ENCODE measurements at regions not wholly inside any gene's neighbourhood (a gene's known extent, or its start where the extent isn't known, plus 50 kb on each side); places are given as distances from the start of the nearest gene placed in this dataset.

DNA sequence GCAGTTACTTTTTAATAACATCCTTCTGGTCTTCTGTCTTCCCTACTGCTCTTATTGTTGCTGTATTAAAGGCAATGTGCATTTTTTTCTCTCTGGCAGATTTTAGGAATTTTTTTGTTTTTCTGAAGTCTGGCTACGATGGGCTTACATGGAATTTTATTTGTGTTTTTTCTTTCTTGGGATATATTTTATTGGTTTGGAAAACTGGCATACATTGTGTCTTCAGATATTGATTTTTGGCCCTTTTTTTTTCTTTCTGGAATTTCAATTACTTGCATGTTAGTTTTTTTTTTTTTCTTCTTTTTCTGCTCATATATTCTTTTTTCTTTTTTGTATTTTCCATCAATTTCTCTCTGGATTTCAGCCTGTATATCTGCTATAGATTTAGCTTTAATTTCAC is 442.1 kb upstream of the TRIB2 start:
- H3K4me1 ChIP-seq (ENCODE audit: control insufficient read depth, low read length) = peaks cover 4% of the 10 kb centered on the region; the same call in 1 of the 2 replicates

DNA sequence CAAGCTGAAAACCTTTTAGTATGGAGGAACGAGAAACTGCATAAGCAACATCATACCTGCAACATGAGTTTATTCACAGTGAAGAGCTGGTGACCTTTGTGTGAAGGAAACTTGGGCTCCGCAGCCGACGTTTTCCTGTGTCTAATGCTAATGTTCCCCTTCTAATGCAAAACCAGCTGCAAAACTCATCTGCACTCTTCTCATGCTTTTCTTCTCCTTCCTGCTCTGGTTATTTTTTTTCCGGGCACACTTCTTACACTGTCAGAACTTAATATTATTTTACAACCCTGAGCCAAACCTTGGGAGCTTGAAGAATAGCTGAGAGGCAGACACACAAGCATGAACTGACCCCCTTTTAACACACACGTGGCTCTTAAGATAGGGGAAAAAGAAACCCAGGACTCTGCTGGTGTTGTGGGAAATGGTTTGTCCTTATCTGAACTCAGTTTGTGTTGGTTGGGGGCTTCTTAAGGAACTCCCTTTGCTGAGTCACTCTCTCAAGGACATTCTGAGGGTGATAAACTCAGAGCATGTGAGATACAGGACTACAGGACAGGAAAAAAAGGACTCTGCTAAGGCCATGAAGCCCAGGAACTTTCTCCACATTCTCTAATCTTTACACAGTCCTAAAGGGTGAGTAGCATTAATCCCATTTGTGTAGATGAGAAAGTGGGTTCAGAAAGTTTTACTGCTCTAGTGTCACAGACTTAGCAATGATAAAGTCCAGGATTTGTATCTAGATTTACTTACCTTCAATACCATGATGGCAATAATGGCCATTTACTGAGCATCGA is 439.3 kb upstream of the TRIB2 start:
- Histone ChIP-seq H3K27ac (ENCODE audit: low read depth, low read length) (no peak overlapping the region), H3K79me2 (ENCODE audit: control insufficient read depth, low read length) (no peaks in the 10 kb centered on the region), H4K20me1 (ENCODE audit: control insufficient read depth, insufficient read depth, low read depth, low read length) (no peaks in the 10 kb centered on the region), H3K9me3 (ENCODE audit: control insufficient read depth, insufficient read depth, low read length) (0 out of 2 replicates have a peak, but pooled peaks cover 4% of the 10 kb centered on the region), H3K27me3 (ENCODE audit: control insufficient read depth, low read length) (no peaks in the 10 kb centered on the region), H3K4me1 (ENCODE audit: control insufficient read depth, low read length) (peaks cover 9% of the 10 kb centered on the region), H3K4me2 (ENCODE audit: low read length) (no peak overlapping the region), H3F3A (ENCODE audit: control insufficient read depth, insufficient read depth) (no peaks in the 10 kb centered on the region), H3K36me3 (ENCODE audit: control insufficient read depth, low read length) (no peaks in the 10 kb centered on the region), H3K4me3 (ENCODE audit: low read length) (no peak overlapping the region), H3K9me2 (replicated peaks; ENCODE audit: control insufficient read depth, low read length) (no peaks in the 10 kb centered on the region)
- TF ChIP-seq CTCF (IDR thresholded peaks at IDR 0.05; ENCODE audit: low read depth, low read length, poor library complexity, severe bottlenecking) (no peak), EZH2phosphoT487 (IDR thresholded peaks at IDR 0.05; ENCODE audit: borderline replicate concordance, low read length) (no peak)

More for the DNA sequence above, 442.1 kb upstream of the TRIB2 start:
- TF ChIP-seq CTCF (IDR thresholded peaks at IDR 0.05; ENCODE audit: low read depth, low read length, poor library complexity, severe bottlenecking) (no peak), EZH2phosphoT487 (IDR thresholded peaks at IDR 0.05; ENCODE audit: borderline replicate concordance, low read length) (no peak)
- no peaks in the 10 kb centered on the region for H3K9me2 ChIP-seq (replicated peaks; ENCODE audit: control insufficient read depth, low read length)
- no peaks in the 10 kb centered on the region for H3K79me2 ChIP-seq (ENCODE audit: control insufficient read depth, low read length)
- H3K27ac ChIP-seq (ENCODE audit: low read depth, low read length) = no peak overlapping the region
- H3K27me3 ChIP-seq (ENCODE audit: control insufficient read depth, low read length) = no peaks in the 10 kb centered on the region
- H3K4me3 ChIP-seq (ENCODE audit: low read length) = no peak overlapping the region
- H4K20me1 ChIP-seq (ENCODE audit: control insufficient read depth, insufficient read depth, low read depth, low read length) = no peaks in the 10 kb centered on the region
- H3F3A ChIP-seq (ENCODE audit: control insufficient read depth, insufficient read depth) = no peaks in the 10 kb centered on the region
- no peaks in the 10 kb centered on the region for H3K36me3 ChIP-seq (ENCODE audit: control insufficient read depth, low read length)
- H3K4me2 ChIP-seq (ENCODE audit: low read length) = no peak overlapping the region
- H3K9me3 ChIP-seq (ENCODE audit: control insufficient read depth, insufficient read depth, low read length) = 0 out of 2 replicates have a peak, but pooled peaks cover 4% of the 10 kb centered on the region

- no peaks in the 10 kb centered on the region for H3K27me3 ChIP-seq (ENCODE audit: control insufficient read depth, low read length)
- no peak overlapping the region for H3K4me2 ChIP-seq (ENCODE audit: low read length)
- H3K4me1 ChIP-seq (ENCODE audit: control insufficient read depth, low read length) = peaks cover 16% of the 10 kb centered on the region
- no peaks in the 10 kb centered on the region for H3F3A ChIP-seq (ENCODE audit: control insufficient read depth, insufficient read depth)
- no peaks in the 10 kb centered on the region for H3K36me3 ChIP-seq (ENCODE audit: control insufficient read depth, low read length)
- H4K20me1 ChIP-seq (ENCODE audit: control insufficient read depth, insufficient read depth, low read depth, low read length) = no peaks in the 10 kb centered on the region
- no peak overlapping the region for H3K4me3 ChIP-seq (ENCODE audit: low read length)
- H3K9me2 ChIP-seq (replicated peaks; ENCODE audit: control insufficient read depth, low read length) = no peaks in the 10 kb centered on the region
- TF ChIP-seq EZH2phosphoT487 (IDR thresholded peaks at IDR 0.05; ENCODE audit: borderline replicate concordance, low read length) (no peak), CTCF (IDR thresholded peaks at IDR 0.05; ENCODE audit: low read depth, low read length, poor library complexity, severe bottlenecking) (no peak)
- no peaks in the 10 kb centered on the region for H3K79me2 ChIP-seq (ENCODE audit: control insufficient read depth, low read length)
- H3K27ac ChIP-seq (ENCODE audit: low read depth, low read length) = no peak overlapping the region
- 0 out of 2 replicates have a peak, but pooled peaks cover 4% of the 10 kb centered on the region for H3K9me3 ChIP-seq (ENCODE audit: control insufficient read depth, insufficient read depth, low read length)
These were observed 438.5 kb upstream of the TRIB2 start for GRCh38 chr2:12278217-12278750.
